ENCODE measurements at regions not wholly inside any gene's neighbourhood (a gene's known extent, or its start where the extent isn't known, plus 50 kb on each side); places are given as distances from the start of the nearest gene placed in this dataset.

- TF ChIP-seq CTCF (IDR thresholded peaks at IDR 0.05): no peak
- no peak for TF ChIP-seq POLR2A (IDR thresholded peaks at IDR 0.05)
Measured at GRCh38 chr7:24392774-24393173, 108.8 kb downstream of the NPY start.
